ENCODE measurements at regions not wholly inside any gene's neighbourhood (a gene's known extent, or its start where the extent isn't known, plus 50 kb on each side); places are given as distances from the start of the nearest gene placed in this dataset.

- TF ChIP-seq YY1 (IDR thresholded peaks at IDR 0.05; ENCODE audit: low read depth, low read length): no peak
- no peak for TF ChIP-seq RAD21 (IDR thresholded peaks at IDR 0.05; ENCODE audit: insufficient read depth, low read depth, low read length)
- no peak for TF ChIP-seq CHD2 (IDR thresholded peaks at IDR 0.05; ENCODE audit: borderline replicate concordance, low read depth, low read length)
These were observed 97.4 kb upstream of the LRATD1 start for GRCh38 chr2:14535156-14535555.
